HFFc6 (cell line): ENCODE measurements at regions not wholly inside any gene's neighbourhood (a gene's known extent, or its start where the extent isn't known, plus 50 kb on each side); places are given as distances from the start of the nearest gene placed in this dataset.

ENCODE experiments used
- DNase-seq: peaks from one replicate; pipeline ENCODE4 v3.0.0-alpha.2; 2018
- H3K27ac Mint-ChIP-seq: 2 replicates; pipeline ENCODE4 v1.8.0; 2020; ENCODE audit warnings: mild to moderate bottlenecking, mixed read lengths
- H3K27me3 Mint-ChIP-seq: 2 replicates; pipeline ENCODE4 v1.8.0; 2021; ENCODE audit warnings: mild to moderate bottlenecking, moderate library complexity, mixed read lengths; ENCODE audit not compliant: insufficient read depth
- H3K36me3 Mint-ChIP-seq: 2 replicates; pipeline ENCODE4 v1.8.0; 2021; ENCODE audit warnings: low read depth, mixed read lengths
- H3K4me1 Mint-ChIP-seq: 2 replicates; pipeline ENCODE4 v1.8.0; 2020; ENCODE audit warnings: low read depth, mixed read lengths
- H3K4me3 Mint-ChIP-seq: 2 replicates; pipeline ENCODE4 v1.8.0; 2020; ENCODE audit warnings: mild to moderate bottlenecking, moderate library complexity, mixed read lengths
- H3K9me3 Mint-ChIP-seq: 2 replicates; pipeline ENCODE4 v1.8.0; 2020; ENCODE audit warnings: mild to moderate bottlenecking, mixed read lengths
- TF ChIP-seq, protein P1 (sequence below): fragments of 200-600 bp; sonication (generic); IDR thresholded peaks from 2 replicates; pipeline ENCODE4 v1.5.0; 2021; ENCODE audit warnings: antibody characterized with exemption, mild to moderate bottlenecking

DNA sequence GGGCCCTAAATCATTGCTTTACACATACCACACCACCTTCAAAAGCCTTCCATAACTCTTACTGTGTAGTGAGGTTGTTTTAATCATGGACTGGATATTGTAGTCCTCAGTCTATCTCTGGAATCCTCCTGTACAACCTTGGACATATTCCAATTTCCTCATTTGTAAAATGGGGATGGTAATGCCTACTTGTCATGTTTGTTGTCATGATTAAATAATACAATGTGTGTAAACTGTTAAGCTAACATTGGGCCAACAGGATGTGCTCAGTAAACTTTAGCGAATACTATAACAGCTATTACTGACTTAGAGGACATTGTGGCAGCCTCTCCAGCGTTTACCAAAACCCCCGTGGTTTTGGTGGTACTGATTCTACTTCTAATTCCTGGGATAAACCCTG lies 74.7 kb upstream of the PTPRM start:
- H3K4me3 Mint-ChIP-seq = no peak overlapping the region
- H3K27ac Mint-ChIP-seq = no peak overlapping the region
- TF ChIP-seq, protein P1, sequence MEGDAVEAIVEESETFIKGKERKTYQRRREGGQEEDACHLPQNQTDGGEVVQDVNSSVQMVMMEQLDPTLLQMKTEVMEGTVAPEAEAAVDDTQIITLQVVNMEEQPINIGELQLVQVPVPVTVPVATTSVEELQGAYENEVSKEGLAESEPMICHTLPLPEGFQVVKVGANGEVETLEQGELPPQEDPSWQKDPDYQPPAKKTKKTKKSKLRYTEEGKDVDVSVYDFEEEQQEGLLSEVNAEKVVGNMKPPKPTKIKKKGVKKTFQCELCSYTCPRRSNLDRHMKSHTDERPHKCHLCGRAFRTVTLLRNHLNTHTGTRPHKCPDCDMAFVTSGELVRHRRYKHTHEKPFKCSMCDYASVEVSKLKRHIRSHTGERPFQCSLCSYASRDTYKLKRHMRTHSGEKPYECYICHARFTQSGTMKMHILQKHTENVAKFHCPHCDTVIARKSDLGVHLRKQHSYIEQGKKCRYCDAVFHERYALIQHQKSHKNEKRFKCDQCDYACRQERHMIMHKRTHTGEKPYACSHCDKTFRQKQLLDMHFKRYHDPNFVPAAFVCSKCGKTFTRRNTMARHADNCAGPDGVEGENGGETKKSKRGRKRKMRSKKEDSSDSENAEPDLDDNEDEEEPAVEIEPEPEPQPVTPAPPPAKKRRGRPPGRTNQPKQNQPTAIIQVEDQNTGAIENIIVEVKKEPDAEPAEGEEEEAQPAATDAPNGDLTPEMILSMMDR = no peak
- no peaks in the 10 kb centered on the region for H3K9me3 Mint-ChIP-seq
- no peak for DNase-seq
- no peaks in the 10 kb centered on the region for H3K36me3 Mint-ChIP-seq
- peaks cover 7% of the 10 kb centered on the region; the same call in 1 of the 2 replicates for H3K27me3 Mint-ChIP-seq
- H3K4me1 Mint-ChIP-seq = no peaks in the 10 kb centered on the region

DNA sequence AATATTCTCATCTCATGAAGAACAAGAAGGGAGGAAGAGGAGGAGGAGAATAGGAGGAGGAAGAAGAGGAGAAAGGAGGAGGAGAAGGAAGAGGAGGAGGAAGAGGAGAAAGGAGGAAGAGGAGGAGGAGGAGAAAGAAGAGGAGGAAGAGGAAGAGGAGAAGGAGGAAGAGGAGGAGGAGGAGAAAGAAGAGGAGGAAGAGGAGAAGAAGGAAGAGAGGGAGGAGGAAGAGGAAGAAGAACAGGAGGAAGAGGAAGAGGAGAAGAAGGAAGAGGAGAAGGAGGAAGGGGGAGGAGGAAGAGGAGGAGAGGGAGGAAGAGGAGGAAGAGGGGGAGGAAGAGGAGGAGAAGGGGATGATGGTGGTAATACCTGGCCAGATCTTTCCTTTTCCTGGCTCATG lies 70.0 kb upstream of the PTPRM start:
- no peaks in the 10 kb centered on the region for H3K4me1 Mint-ChIP-seq
- no peak overlapping the region for H3K27ac Mint-ChIP-seq
- H3K9me3 Mint-ChIP-seq = no peaks in the 10 kb centered on the region
- TF ChIP-seq, protein P1 = no peak
- H3K27me3 Mint-ChIP-seq = no peaks in the 10 kb centered on the region; the same call in 1 of the 2 replicates
- no peaks in the 10 kb centered on the region for H3K36me3 Mint-ChIP-seq
- no peak for DNase-seq
- H3K4me3 Mint-ChIP-seq = no peak overlapping the region

DNA sequence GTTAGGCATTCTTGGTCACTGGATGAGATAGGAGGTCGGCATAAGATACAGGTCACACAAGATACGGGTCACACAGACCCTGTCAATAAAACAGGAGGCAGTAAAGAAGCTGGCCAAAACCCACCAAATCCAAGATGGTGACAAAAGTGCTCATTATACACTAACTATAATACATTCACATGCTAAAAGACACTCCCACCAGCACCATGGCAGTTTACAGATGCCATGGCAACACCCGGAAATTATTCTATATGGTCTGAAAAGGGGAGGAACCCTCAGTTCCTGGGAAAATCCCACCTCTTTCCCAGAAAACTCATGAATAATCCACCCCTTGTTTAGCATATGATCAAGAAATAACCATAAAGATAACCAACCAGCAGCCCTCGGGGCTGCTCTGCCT lies 56.0 kb upstream of the PTPRM start:
- H3K27me3 Mint-ChIP-seq = peaks cover 16% of the 10 kb centered on the region; the same call in 1 of the 2 replicates
- H3K36me3 Mint-ChIP-seq = no peaks in the 10 kb centered on the region
- H3K27ac Mint-ChIP-seq = no peak overlapping the region
- H3K4me1 Mint-ChIP-seq = no peaks in the 10 kb centered on the region; the same call in 1 of the 2 replicates
- DNase-seq = no peak
- no peaks in the 10 kb centered on the region for H3K9me3 Mint-ChIP-seq
- H3K4me3 Mint-ChIP-seq = no peak overlapping the region
- TF ChIP-seq, protein P1 = no peak

DNA sequence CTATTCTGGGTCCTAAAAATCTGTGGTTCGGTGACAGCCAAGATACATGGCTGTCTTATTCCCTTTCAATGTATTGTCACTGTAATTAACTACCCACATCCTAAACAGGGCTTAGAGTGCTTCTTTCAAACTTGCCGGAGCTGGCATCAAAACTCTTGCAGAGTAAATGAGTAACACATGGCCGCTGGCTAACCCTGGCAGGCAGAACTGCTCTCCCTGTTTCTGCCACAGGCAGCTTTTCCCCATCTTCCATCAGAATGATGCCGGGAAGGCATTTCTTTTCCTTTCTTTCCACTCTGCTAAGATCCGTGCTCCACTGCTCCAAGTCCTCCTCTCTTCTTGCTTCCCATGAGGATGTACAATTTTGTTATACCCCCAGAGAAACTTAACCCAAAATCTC lies 54.8 kb upstream of the PTPRM start:
- DNase-seq = no peak
- peaks cover 15% of the 10 kb centered on the region; the same call in 1 of the 2 replicates for H3K27me3 Mint-ChIP-seq
- H3K4me1 Mint-ChIP-seq = no peaks in the 10 kb centered on the region; the same call in 1 of the 2 replicates
- no peak overlapping the region for H3K27ac Mint-ChIP-seq
- no peaks in the 10 kb centered on the region for H3K9me3 Mint-ChIP-seq
- TF ChIP-seq, protein P1 = no peak
- no peak overlapping the region for H3K4me3 Mint-ChIP-seq
- H3K36me3 Mint-ChIP-seq = no peaks in the 10 kb centered on the region

DNA sequence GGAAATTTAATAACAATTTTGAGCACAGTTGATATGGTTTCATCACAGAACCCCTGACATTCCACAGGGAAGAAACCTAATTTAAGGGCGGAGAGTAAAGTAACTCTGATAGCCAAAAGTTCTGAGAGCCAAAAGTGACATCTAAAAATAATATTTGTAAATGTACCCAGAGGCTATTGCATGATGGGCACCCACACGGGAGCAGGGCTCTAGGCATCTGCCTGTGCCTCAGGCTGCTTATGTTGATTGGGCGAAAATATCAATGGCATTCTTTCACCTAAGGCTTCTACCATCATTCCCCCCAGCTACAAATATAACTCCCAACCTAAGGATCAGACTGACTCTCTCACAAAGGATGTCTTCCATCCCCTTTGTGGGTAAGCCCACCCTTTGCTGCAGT lies 54.1 kb upstream of the PTPRM start:
- Mint-ChIP-seq H3K9me3 (no peaks in the 10 kb centered on the region), H3K4me3 (no peak overlapping the region), H3K36me3 (no peaks in the 10 kb centered on the region), H3K27me3 (peaks cover 15% of the 10 kb centered on the region; the same call in 1 of the 2 replicates), H3K27ac (no peak overlapping the region), H3K4me1 (no peaks in the 10 kb centered on the region; the same call in 1 of the 2 replicates)
- TF ChIP-seq, protein P1 = no peak
- DNase-seq = no peak
